ENCODE measurements at regions not wholly inside any gene's neighbourhood (a gene's known extent, or its start where the extent isn't known, plus 50 kb on each side); places are given as distances from the start of the nearest gene placed in this dataset.

DNA sequence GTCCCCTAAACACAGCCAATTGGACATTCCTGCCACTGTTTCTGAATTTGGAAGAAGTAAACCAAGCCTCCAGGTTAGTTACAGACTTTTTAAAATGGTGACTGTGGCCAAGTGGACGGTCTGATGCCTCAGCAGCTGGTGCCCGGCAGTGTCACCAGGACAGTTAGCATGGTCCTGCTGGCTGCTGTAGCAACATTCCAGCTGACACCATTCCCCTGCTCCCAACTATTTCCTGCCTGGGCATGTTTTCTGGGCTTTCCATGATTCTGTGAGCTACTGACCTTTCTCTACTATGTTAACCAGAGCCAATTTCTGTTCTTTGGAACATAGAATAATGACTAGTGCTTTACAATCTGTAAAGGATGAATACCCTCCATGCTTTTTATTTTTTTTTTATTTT lies 95.0 kb downstream of the TLR5 start:
- DNase-seq (ENCODE audit: low read depth, low spot score): no peak

DNA sequence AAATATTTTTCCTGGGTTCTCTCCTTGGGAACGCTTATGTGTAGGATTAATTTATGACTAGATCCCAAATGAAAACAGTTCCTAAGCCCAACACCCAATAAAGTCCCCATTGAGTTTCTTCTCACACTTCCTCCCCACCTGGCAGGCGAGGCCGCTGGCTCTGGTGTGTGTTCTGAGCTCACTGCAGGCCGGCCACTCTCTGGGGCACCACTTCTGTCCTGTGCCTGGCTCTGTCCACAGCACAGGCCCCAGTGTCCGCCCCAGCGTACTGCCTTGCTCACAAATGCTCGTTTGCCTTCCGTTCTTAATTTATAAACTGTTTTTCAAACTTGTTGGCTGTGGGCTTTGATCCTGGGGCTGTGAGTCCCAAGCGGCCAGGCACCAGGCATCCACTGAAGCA lies 90.6 kb downstream of the TLR5 start:
- no peak for DNase-seq (ENCODE audit: low read depth, low spot score)

DNA sequence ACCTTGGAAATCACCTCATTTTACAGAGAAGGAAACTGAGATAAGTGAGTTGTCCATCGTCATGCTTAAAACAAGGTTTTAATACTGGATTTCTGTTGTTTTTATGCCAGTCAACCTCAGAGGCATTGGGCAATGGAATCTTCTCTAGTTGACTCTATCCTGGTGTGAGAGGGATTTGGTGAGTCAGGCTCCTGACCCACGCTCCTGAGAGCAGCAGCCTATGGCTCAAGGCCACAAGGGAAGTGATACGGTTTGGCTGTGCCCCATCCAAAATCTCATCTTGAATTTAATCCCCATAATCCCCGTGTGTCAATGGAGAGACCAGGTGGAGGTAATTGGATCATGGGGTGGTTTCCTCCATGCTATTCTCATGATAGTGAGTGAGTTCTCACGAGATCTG lies 90.1 kb downstream of the TLR5 start:
- no peak for DNase-seq (ENCODE audit: low read depth, low spot score)

DNA sequence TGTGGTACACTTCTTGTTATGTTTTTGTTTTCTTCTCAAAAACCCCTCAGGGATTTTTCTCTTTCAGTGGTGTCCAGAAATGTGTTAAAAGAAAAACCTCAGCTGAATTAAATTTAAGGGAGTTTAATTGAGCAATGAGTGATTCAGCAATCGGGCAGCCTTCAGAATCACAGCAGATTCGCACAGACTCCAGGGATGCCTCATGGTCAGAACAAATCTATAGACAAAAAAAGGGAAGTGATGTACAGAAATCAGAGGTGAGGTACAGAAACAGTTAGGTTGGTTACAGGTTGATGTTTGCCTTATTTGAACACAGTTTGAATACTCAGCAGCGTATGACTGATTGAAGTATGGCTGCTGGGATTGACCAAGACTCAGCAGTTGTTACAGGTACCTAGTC lies 86.2 kb downstream of the TLR5 start:
- no peak for DNase-seq (ENCODE audit: low read depth, low spot score)

DNA sequence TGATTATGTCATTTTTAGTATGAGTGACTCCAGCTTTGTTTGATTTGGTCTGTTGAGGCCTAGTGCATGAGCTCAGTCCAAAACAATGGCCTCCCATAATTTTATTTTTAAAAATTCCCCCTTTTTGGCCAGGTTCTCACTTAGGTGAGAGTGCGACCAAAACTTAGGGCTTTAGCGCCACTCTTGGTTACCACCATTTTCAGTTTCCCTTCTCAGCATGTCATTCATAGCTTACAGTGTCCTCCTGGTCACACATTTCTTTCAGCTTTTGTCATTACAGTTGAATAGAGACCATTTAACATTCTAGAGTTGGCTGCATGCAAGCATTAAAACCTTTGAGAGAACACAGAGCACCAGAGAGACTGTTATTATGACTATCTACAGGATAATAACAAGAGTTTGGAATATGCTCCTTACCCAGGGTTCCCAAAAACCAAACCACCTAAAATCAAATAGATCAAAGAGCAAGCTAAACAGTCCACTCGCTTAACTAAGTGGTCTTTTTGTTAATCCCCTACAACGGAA lies 85.4 kb downstream of the TLR5 start:
- DNase-seq (ENCODE audit: low read depth, low spot score): no peak
